IMR-90 (cell line): ENCODE measurements at regions not wholly inside any gene's neighbourhood (a gene's known extent, or its start where the extent isn't known, plus 50 kb on each side); places are given as distances from the start of the nearest gene placed in this dataset.

Experiments
- ATAC-seq: fragments of 200-7000 bp; cut with Tn5 transposase; 2 replicates; pipeline ENCODE4 v1.9.1; 2020; ENCODE audit warnings: low read depth, mild to moderate bottlenecking, moderate library complexity
- BruUV-seq: library from RNA; stranded (reverse); fragments of 400-500 nt; replicated peaks from 2 replicates; lab custom pipeline; 2021; lab: Mats Ljungman, UMichigan
- CTCF ChIA-PET: fragments of 300-600 bp; formaldehyde crosslinking; extraction: SDS; loops from one replicate; lab custom pipeline; 2021; ENCODE audit warnings: antibody characterized with exemption; lab: Yijun Ruan, JAX
- POLR2A ChIA-PET: fragments of 300-600 bp; sonication (Branson Sonifier 250); formaldehyde crosslinking; loops from one replicate; lab custom pipeline; 2022; ENCODE audit warnings: antibody characterized with exemption; ENCODE audit not compliant: unreplicated experiment; lab: Charles Lee
- DNase-seq: peaks from one replicate; pipeline ENCODE4 v3.0.0; 2013
- H2AFZ ChIP-seq: replicated peaks from 2 replicates; pipeline ENCODE3; 2013; ENCODE audit warnings: low read length, mild to moderate bottlenecking; ENCODE audit not compliant: poor library complexity
- H2AK5ac ChIP-seq: 2 replicates; pipeline ENCODE4 v1.6.1; 2013; ENCODE audit warnings: low read depth, low read length, inconsistent platforms
- H2AK9ac ChIP-seq: replicated peaks from 2 replicates; pipeline ENCODE3; 2013; ENCODE audit warnings: mild to moderate bottlenecking, low read depth, low read length, moderate library complexity; ENCODE audit not compliant: poor library complexity
- H2BK120ac ChIP-seq: 2 replicates; pipeline ENCODE4 v1.6.1; 2013; ENCODE audit warnings: low read depth, low read length, inconsistent platforms
- H2BK15ac ChIP-seq: 3 replicates; pipeline ENCODE4 v1.6.1; 2013; ENCODE audit warnings: low read depth, low read length, inconsistent platforms
- H2BK20ac ChIP-seq: 2 replicates; pipeline ENCODE4 v1.6.1; 2013; ENCODE audit warnings: low read depth, mild to moderate bottlenecking, inconsistent platforms, low read length, moderate library complexity
- H2BK5ac ChIP-seq: 2 replicates; pipeline ENCODE4 v1.6.1; 2013; ENCODE audit warnings: mild to moderate bottlenecking, low read depth, low read length, inconsistent platforms; ENCODE audit not compliant: poor library complexity, severe bottlenecking
- H3K14ac ChIP-seq: replicated peaks from 2 replicates; pipeline ENCODE4 v1.6.1; 2013; ENCODE audit warnings: low read depth, low read length, inconsistent platforms
- H3K18ac ChIP-seq: 2 replicates; pipeline ENCODE4 v1.6.1; 2013; ENCODE audit warnings: low read depth, low read length, control low read depth
- H3K23ac ChIP-seq: 2 replicates; pipeline ENCODE4 v1.6.1; 2013; ENCODE audit warnings: low read depth, low read length, inconsistent platforms
- H3K27ac ChIP-seq: 2 replicates; pipeline ENCODE4 v1.5.1; 2013; ENCODE audit warnings: mild to moderate bottlenecking, control low read depth, low read length; ENCODE audit not compliant: insufficient read depth
- H3K27me3 ChIP-seq: 2 replicates; pipeline ENCODE4 v1.6.1; 2013; ENCODE audit warnings: low read length; ENCODE audit not compliant: control insufficient read depth, insufficient read depth
- H3K36me3 ChIP-seq: 2 replicates; pipeline ENCODE4 v1.6.1; 2013; ENCODE audit warnings: low read length, mixed read lengths; ENCODE audit not compliant: control insufficient read depth, insufficient read depth
- H3K4ac ChIP-seq: 2 replicates; pipeline ENCODE4 v1.6.1; 2013; ENCODE audit warnings: low read depth, low read length, inconsistent platforms
- H3K4me1 ChIP-seq: 2 replicates; pipeline ENCODE4 v1.6.1; 2013; ENCODE audit warnings: low read length, mixed read lengths; ENCODE audit not compliant: control insufficient read depth, insufficient read depth
- H3K4me2 ChIP-seq: 2 replicates; pipeline ENCODE4 v1.6.1; 2013; ENCODE audit warnings: low read depth, mild to moderate bottlenecking, control low read depth, low read length, moderate library complexity
- H3K4me3 ChIP-seq: 2 replicates; pipeline ENCODE4 v1.5.1; 2013; ENCODE audit warnings: low read depth, mild to moderate bottlenecking, control low read depth, low read length, moderate library complexity; ENCODE audit not compliant: insufficient read depth
- H3K56ac ChIP-seq: 2 replicates; pipeline ENCODE4 v1.6.1; 2013; ENCODE audit warnings: low read length, inconsistent platforms; ENCODE audit not compliant: insufficient read depth; ENCODE audit errors: extremely low read depth
- H3K79me1 ChIP-seq, 2 experiments: 2 replicates each; pipeline ENCODE4 v1.6.1; 2013; ENCODE audit warnings: low read length in 2 of 2, inconsistent platforms in 1 of 2, low read depth in 1 of 2
- H3K9ac ChIP-seq: 2 replicates; pipeline ENCODE4 v1.6.1; 2013; ENCODE audit warnings: low read depth, low read length, control low read depth
- H3K9me1 ChIP-seq: 2 replicates; pipeline ENCODE4 v1.6.1; 2013; ENCODE audit warnings: low read length, inconsistent platforms; ENCODE audit not compliant: insufficient read depth
- H3K9me3 ChIP-seq: 2 replicates; pipeline ENCODE4 v1.6.1; 2013; ENCODE audit warnings: low read length; ENCODE audit not compliant: control insufficient read depth, insufficient read depth
- H4K20me1 ChIP-seq: 2 replicates; pipeline ENCODE4 v1.6.1; 2013; ENCODE audit warnings: low read length, inconsistent platforms; ENCODE audit not compliant: insufficient read depth
- H4K5ac ChIP-seq: 2 replicates; pipeline ENCODE4 v1.6.1; 2013; ENCODE audit warnings: mild to moderate bottlenecking, low read depth, low read length, control low read depth
- H4K8ac ChIP-seq, 2 experiments: 2 replicates each; pipeline ENCODE4 v1.6.1; 2013; ENCODE audit warnings: low read depth in 2 of 2, low read length in 2 of 2, control low read depth in 1 of 2, inconsistent platforms in 1 of 2
- H4K91ac ChIP-seq: 2 replicates; pipeline ENCODE4 v1.6.1; 2013; ENCODE audit warnings: low read depth, low read length, inconsistent platforms; ENCODE audit not compliant: insufficient read depth
- BHLHE40 ChIP-seq: fragments of 150-350 bp; IDR thresholded peaks from 2 replicates; pipeline ENCODE4 v1.6.1; 2016; ENCODE audit warnings: mild to moderate bottlenecking, low read depth, low read length
- CEBPB ChIP-seq: IDR thresholded peaks from 2 replicates; pipeline ENCODE4 v1.6.1; 2012; ENCODE audit warnings: low read depth, low read length, improper control_type of control experiment
- CHD1 ChIP-seq: IDR thresholded peaks from 2 replicates; pipeline ENCODE4 v1.6.1; 2012; ENCODE audit warnings: low read depth, low read length, improper control_type of control experiment
- CTCF ChIP-seq: conservative IDR thresholded peaks from 2 replicates; pipeline ENCODE4 v1.5.1; 2012; ENCODE audit warnings: mild to moderate bottlenecking, low read depth, low read length, improper control_type of control experiment
- FOS ChIP-seq: fragments of 150-350 bp; IDR thresholded peaks from 2 replicates; pipeline ENCODE4 v1.6.1; 2016; ENCODE audit warnings: low read depth, low read length
- MAFK ChIP-seq: IDR thresholded peaks from 2 replicates; pipeline ENCODE4 v1.6.1; 2012; ENCODE audit warnings: low read depth, low read length, improper control_type of control experiment
- MAZ ChIP-seq: IDR thresholded peaks from 2 replicates; pipeline ENCODE4 v1.6.1; 2012; ENCODE audit warnings: low read depth, mild to moderate bottlenecking, low read length, improper control_type of control experiment, moderate library complexity, borderline replicate concordance
- MXI1 ChIP-seq: IDR thresholded peaks from 2 replicates; pipeline ENCODE4 v1.6.1; 2012; ENCODE audit warnings: low read depth, mild to moderate bottlenecking, low read length, moderate library complexity, borderline replicate concordance
- NFE2L2 ChIP-seq: fragments of 150-350 bp; IDR thresholded peaks from 2 replicates; pipeline ENCODE4 v1.6.1; 2016; ENCODE audit warnings: low read depth, mild to moderate bottlenecking, low read length
- POLR2A ChIP-seq: IDR thresholded peaks from 2 replicates; pipeline ENCODE4 v1.6.1; 2012; ENCODE audit warnings: mild to moderate bottlenecking, low read depth, low read length
- RAD21 ChIP-seq: IDR thresholded peaks from 2 replicates; pipeline ENCODE4 v1.6.1; 2012; ENCODE audit warnings: low read length, improper control_type of control experiment
- RCOR1 ChIP-seq: IDR thresholded peaks from 2 replicates; pipeline ENCODE4 v1.6.1; 2012; ENCODE audit warnings: mild to moderate bottlenecking, low read length, improper control_type of control experiment; ENCODE audit not compliant: insufficient replicate concordance
- RFX5 ChIP-seq: IDR thresholded peaks from 2 replicates; pipeline ENCODE4 v1.8.0; 2012; ENCODE audit warnings: low read depth, mild to moderate bottlenecking, low read length, moderate library complexity
- SMC3 ChIP-seq: fragments of 150-350 bp; IDR thresholded peaks from 2 replicates; pipeline ENCODE4 v1.6.1; 2016; ENCODE audit warnings: low read depth, mild to moderate bottlenecking, antibody characterized with exemption, low read length, moderate library complexity
- USF2 ChIP-seq: fragments of 150-350 bp; IDR thresholded peaks from 2 replicates; pipeline ENCODE4 v1.6.1; 2017; ENCODE audit warnings: mild to moderate bottlenecking, antibody characterized with exemption, low read length, low read depth
- WGBS, 2 experiments: methylation state at CpG; one replicate each; pipeline versions ENCODE4 v1.1.5 to v1.1.7; 2013; ENCODE audit warnings: missing lambda C conversion rate in 2 of 2; ENCODE audit not compliant: insufficient read length in 1 of 2; ENCODE audit errors: extremely low coverage in 2 of 2; 5-methylcytosine and 5-hydroxymethylcytosine counted together
- dilution Hi-C: fragments of 300-500 bp; cut with HindIII; formaldehyde crosslinking; loops from one replicate; pipeline ENCODE4 v1.14.3; 2018; ENCODE audit warnings: low sequenced_read_pairs; ENCODE audit not compliant: unreplicated experiment
- in situ Hi-C: fragments of 300-500 bp; cut with MboI; formaldehyde crosslinking; loops from 3 replicates; pipeline ENCODE4 v1.14.3; 2019; ENCODE audit warnings: low sequenced_read_pairs, inconsistent platforms, mixed read lengths
- intact Hi-C: fragments of 100-400 bp; cut with micrococcal nuclease; formaldehyde crosslinking; loops from 2 replicates; pipeline ENCODE4 v1.10.0; 2022
- TF ChIP-seq, protein P1 (sequence below): fragments of 150-350 bp; IDR thresholded peaks from 2 replicates; pipeline ENCODE4 v1.6.1; 2016; ENCODE audit warnings: low read depth, mild to moderate bottlenecking, low read length, moderate library complexity, borderline replicate concordance

GRCh38 chr6:169986848-169987498, 235.6 kb downstream of the ERMARD start:
- Histone ChIP-seq H4K91ac (no peak overlapping the region), H2BK15ac (no peak overlapping the region), H3K9ac (no peak overlapping the region), H3K27me3 (no peaks in the 10 kb centered on the region), H2AFZ (no peak overlapping the region), H3K56ac (no peak overlapping the region), H3K79me1 (no peaks in the 10 kb centered on the region), H2BK5ac (no peak overlapping the region), H3K4me1 (no peaks in the 10 kb centered on the region), H3K9me3 (peaks cover 57% of the 10 kb centered on the region), H3K14ac (no peak overlapping the region), H2BK120ac (no peak overlapping the region), H3K18ac (no peak overlapping the region), H3K9me1 (no peaks in the 10 kb centered on the region), H3K23ac (no peak overlapping the region), H2BK20ac (no peak overlapping the region), H4K8ac (no peak overlapping the region), H3K4me2 (no peak overlapping the region), H3K4ac (no peak overlapping the region), H2AK9ac (no peak overlapping the region), H3K27ac (no peak overlapping the region), H4K5ac (no peak overlapping the region), H3K4me3 (no peak overlapping the region), H4K20me1 (no peaks in the 10 kb centered on the region), H3K36me3 (no peaks in the 10 kb centered on the region), H2AK5ac (no peak overlapping the region)
- DNase-seq (no peak), ATAC-seq (no peak)
- CTCF ChIA-PET: no interaction called here
- in situ Hi-C loops (no loop called here), dilution Hi-C loops (no loop called here), intact Hi-C loops (no loop called here)
- POLR2A ChIA-PET: no interaction called here
- 87% methylated on average over 16 of the region's 35 CpGs; no CpG with 5 or more reads in 1 of the 2 experiments for WGBS, 2 experiments
- TF ChIP-seq SMC3 (no peak), CTCF (no peak), RFX5 (no peak), CHD1 (no peak), FOS (no peak), USF2 (no peak), MAFK (no peak), CEBPB (no peak), MAZ (no peak), NFE2L2 (no peak), BHLHE40 (no peak), RCOR1 (no peak), MXI1 (no peak), RAD21 (no peak), POLR2A (no peak)
- TF ChIP-seq, protein P1, sequence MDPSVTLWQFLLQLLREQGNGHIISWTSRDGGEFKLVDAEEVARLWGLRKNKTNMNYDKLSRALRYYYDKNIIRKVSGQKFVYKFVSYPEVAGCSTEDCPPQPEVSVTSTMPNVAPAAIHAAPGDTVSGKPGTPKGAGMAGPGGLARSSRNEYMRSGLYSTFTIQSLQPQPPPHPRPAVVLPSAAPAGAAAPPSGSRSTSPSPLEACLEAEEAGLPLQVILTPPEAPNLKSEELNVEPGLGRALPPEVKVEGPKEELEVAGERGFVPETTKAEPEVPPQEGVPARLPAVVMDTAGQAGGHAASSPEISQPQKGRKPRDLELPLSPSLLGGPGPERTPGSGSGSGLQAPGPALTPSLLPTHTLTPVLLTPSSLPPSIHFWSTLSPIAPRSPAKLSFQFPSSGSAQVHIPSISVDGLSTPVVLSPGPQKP: no peak
- no TSS peak for BruUV-seq
